ENCODE measurements at regions not wholly inside any gene's neighbourhood (a gene's known extent, or its start where the extent isn't known, plus 50 kb on each side); places are given as distances from the start of the nearest gene placed in this dataset.

- no peak overlapping the region for H3K4me3 ChIP-seq (ENCODE audit: low read depth, low read length)
- no peak for TF ChIP-seq CTCF (IDR thresholded peaks at IDR 0.05; ENCODE audit: low read depth, low read length)
Observed at GRCh38 chr14:49052521-49052920, 533.7 kb downstream of the RPS29 start.

- no peak overlapping the region for H3K4me3 ChIP-seq (ENCODE audit: low read depth, low read length)
- TF ChIP-seq CTCF (IDR thresholded peaks at IDR 0.05; ENCODE audit: low read depth, low read length) = no peak
Observed at GRCh38 chr14:49051328-49052060, 534.7 kb downstream of the RPS29 start.

DNA sequence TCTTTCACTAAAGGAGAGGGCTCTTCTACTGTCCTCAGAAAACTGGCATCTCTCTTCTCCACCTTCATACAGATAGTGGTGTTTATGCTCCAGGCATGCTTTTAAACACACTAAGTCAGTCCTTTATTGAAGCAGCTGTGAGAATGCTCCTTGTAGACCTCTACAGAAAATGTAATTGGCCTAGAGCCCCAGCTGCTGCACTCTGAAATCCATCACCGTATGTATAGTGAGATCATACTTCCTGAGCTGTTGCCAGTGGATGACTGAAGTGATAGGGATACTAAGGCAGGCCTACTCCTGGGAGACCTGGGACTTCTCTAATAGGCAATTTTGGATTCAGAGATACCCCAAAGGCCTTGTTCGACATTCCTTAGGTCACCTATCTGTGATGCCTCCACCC, 535.4 kb downstream of the RPS29 start:
- no peak overlapping the region for H3K4me3 ChIP-seq (ENCODE audit: low read depth, low read length)
- no peak for TF ChIP-seq CTCF (IDR thresholded peaks at IDR 0.05; ENCODE audit: low read depth, low read length)

DNA sequence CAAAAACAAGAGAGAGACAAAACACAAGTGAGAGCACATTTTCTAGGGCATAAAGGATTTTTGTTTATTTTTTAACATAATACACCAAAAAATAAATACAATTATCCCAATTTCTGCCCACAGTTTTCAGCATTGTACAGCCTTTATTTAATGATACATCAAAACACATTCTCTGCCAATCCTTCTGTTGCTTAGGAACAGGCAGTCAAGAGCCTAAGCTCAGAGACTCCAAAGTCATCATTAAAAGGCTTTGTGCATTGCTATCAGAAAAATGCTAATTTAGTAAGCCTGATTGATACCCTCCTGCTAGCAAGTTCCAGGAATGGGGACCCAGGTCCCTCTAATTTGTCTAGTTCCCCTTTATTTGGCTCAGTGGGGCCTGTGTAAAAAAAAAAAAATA, 536.5 kb downstream of the RPS29 start:
- H3K4me3 ChIP-seq (ENCODE audit: low read depth, low read length) = no peak overlapping the region
- no peak for TF ChIP-seq CTCF (IDR thresholded peaks at IDR 0.05; ENCODE audit: low read depth, low read length)

DNA sequence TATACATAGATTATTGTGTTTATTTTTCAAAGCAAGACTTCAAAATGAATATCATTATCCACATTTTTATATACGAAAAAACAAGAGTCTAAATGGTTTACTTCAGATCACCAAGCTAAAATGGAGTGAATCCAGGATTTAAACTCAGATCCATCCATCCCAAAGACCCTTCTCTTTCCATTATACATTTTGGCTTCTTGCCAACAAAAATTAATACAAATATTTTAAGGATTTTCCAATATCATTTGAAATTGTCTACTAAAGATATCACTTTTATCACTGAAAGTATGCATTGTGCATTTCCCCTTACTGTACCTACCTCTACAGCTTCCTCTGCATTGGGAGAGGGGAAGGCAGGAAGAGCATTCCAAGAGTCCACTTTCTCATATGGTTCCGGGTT, 541.2 kb downstream of the RPS29 start:
- no peak overlapping the region for H3K4me3 ChIP-seq (ENCODE audit: low read depth, low read length)
- TF ChIP-seq CTCF (IDR thresholded peaks at IDR 0.05; ENCODE audit: low read depth, low read length) = no peak

GRCh38 chr14:49036984-49037516, 549.1 kb downstream of the RPS29 start:
- no peak for TF ChIP-seq CTCF (IDR thresholded peaks at IDR 0.05; ENCODE audit: low read depth, low read length)
- H3K4me3 ChIP-seq (ENCODE audit: low read depth, low read length) = no peak overlapping the region

- no peak overlapping the region for H3K4me3 ChIP-seq (ENCODE audit: low read depth, low read length)
- TF ChIP-seq CTCF (IDR thresholded peaks at IDR 0.05; ENCODE audit: low read depth, low read length) = no peak
Observed at GRCh38 chr14:49036266-49036665, 549.9 kb downstream of the RPS29 start.
